ENCODE measurements at regions not wholly inside any gene's neighbourhood (a gene's known extent, or its start where the extent isn't known, plus 50 kb on each side); places are given as distances from the start of the nearest gene placed in this dataset.

GRCh38 chr2:71907503-71907902 lies 240.2 kb downstream of the CYP26B1 start:
- TF ChIP-seq CTCF (IDR thresholded peaks at IDR 0.05 in 2 of 3, conservative IDR thresholded peaks at IDR 0.05 in 1 of 3; ENCODE audit: insufficient read depth in 2 of 3, low read depth in 1 of 3, low read length in 3 of 3) (no peak), KAT7 (CRISPR knock-in tag; IDR thresholded peaks at IDR 0.05; ENCODE audit: borderline replicate concordance) (no peak), NR2C1 (IDR thresholded peaks at IDR 0.05) (no peak), NR2C1 (tag; IDR thresholded peaks at IDR 0.05) (no peak), PRMT5 (CRISPR knock-in tag; IDR thresholded peaks at IDR 0.05) (no peak)

All from K562 (cell line).